DMS53 treated with DMSO at 0.1 percent for 48 hours (cell line): ENCODE measurements at regions not wholly inside any gene's neighbourhood (a gene's known extent, or its start where the extent isn't known, plus 50 kb on each side); places are given as distances from the start of the nearest gene placed in this dataset.
A peak's percentile ranks its signal among the peaks of the same experiment; 100 is the strongest.

Experiments used
- DNase-seq: peaks from one replicate; lab custom pipeline; 2025; ENCODE audit not compliant: unreplicated experiment; lab: John Stamatoyannopoulos, UW

DNA sequence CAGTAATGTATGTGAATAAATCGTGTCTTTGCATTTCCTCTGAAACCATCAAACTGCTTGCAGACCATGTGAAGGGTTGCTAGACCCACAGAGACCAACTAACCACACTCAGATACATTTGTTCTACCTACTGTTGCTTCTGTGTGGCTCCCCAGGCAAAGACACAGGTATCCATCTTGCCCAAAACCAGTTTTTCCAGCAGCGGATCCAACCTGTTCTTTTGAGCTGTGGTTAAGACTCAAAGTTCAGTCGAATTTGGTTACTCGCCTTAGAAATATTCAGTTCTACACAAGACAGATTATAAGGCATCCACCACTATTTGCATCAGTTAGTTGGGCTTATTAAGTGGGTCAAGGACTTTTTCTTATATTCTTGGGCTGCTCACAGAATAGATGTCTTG, 276.2 kb upstream of the EPHA4 start:
- no peak for DNase-seq

DNA sequence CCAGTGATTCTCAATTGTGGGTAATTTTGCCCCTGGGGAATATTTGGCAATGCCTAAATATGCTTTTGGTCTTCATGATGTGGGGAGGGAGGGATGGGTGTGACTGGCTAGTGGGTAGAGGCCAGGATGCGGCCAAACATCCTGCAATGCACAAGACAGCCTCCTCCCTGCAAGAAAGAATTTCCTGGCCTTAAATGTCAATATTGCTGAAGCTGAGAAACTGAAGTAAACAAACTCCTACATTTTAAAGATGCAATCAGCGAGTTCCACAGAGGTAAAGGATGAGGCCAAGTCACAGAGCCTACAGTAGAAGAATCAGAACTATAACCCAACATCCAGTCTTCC, 272.9 kb upstream of the EPHA4 start:
- no peak for DNase-seq

DNA sequence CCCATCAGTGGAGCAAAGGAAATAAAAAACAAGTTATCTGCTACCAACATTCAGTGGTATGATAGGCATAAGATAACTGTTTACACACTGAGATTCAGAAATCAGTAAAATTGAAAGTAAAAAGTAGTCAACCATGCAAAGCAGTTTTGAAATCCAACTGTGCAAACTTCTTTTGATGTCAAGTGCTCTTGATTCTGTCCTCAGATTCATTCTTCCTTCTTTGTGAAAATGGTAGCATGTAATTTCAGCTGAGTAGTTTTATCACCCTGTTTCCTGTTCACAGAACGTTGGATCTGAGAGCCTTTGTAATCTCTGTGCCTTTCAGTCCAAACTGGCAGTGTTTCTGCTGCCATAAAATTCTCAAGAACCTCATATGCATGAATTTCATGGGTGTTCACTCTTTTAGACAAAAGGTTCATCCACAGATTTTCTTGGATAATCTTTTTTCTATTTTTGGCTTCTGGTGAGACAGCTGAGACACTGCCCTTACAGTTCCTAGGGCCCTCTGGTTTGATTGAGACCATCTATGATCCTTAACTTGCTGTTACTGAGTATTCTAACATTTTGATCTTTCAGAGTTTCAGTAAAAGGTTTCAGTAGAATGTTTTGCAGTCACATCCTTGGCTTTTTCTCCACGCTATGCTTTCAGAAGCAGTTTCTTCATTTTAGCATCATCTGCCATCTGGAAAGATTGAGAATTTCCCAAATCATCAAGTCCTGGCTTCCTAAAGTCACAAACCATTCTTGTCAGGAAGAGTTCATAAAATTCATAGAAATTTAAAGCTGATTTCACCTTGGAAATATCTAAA, 272.3 kb upstream of the EPHA4 start:
- DNase-seq = peak; percentile 35

DNA sequence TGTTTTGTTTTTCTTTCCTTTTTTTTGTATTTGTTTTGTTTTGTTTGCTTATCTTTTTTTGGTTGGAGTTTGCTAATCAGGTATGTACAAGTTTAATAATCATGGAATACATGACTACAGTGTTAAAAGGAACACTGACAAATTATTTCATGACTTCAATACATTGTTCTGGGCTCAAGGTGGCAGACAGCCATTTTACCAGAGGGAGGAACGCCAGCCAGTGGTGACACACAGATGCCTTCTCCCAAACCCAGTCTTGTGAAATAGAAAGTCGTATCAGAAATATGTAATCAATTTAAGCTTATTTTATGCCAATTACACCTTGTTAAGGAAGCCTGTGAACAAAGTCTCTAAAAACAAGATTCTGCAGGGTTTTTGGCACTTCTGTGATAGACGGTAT, 264.0 kb upstream of the EPHA4 start:
- DNase-seq = no peak

DNA sequence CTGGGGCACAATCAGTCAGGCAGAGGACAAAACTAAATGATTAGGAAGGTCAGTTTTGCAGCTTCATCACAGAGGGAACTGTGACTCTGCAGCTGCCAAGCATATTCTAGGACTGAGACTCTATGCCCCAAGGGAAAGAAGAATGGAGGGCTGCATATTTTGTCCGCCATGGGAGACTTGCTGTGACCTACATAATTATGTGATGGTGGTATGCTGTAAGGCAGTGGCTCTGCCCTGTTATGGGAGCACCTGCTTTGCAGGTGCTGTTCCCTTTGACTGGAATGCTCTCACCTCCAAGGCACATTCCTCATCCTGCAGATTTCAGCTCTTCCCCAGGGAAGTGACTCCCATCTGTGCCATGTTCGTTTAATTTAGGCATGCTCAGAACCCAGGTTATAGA, 261.9 kb upstream of the EPHA4 start:
- DNase-seq = no peak

DNA sequence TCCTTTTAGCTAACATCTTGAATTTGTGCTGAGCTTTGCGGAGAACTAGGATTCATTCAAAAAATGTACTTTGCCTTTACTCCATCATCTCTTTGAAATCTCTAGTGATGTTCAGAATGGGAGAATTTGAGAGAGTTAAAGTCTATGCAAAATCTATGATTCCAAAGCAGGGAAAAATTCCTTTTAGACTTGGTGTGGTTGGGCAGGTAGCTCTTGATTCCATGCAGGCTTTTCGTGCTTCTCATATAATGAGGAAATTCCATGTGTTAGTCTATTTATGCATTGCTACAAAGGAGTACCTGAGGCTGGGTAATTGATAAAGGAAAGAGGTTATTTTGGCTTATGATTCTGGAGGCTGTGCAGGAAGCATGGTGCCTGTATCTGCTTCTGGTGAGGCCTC, 258.9 kb upstream of the EPHA4 start:
- no peak for DNase-seq

DNA sequence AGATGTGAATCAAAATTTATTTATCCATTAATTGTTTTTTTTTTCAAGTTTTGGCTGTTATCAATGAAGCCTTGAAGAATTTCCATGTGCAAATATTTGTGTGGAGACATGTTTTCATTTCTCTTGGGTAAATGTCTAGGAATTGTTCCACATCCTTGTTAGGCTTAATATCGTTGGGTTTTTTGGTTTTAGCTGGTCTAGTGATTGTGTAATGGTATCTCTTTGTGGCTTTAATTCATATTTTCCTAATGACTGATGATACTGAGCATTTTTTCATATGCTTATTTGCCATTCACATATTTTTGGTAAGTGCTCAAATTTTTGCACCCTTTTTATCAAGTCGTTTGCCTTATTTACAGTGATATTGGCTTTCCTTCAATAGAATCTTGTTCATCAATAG, 250.3 kb upstream of the EPHA4 start:
- DNase-seq = no peak

DNA sequence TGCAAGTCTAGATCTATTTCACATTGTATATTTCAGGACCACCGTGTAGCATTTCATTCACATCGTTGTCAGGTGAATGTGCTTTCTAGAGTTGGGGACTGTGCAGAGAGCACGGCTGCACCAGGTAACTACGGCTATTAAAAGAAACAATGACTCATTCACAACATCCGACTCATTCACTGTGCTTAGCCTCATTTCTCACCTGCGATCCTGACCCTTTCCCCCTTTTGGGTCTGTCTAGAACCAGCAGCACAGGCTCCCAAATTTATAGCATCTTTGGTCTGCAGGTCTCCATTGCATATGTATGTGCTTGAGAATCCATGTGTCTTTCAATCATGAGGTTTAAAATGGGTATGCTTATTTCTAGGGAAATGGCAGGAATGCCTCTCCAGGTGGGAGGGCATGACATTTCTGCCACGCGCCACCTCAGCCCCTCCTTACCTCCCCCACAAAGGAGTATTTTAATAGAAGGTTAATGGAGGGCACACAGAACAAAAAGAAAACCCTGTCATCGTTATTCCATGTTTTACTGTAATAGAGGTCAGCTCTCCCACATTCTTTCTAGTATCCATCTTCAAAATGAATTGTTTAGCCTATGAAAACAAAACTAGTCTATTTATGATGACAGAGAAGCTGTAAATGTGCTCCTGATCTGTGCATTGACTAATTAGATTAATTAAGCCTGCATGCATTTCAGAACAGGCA, 246.7 kb upstream of the EPHA4 start:
- no peak for DNase-seq

DNA sequence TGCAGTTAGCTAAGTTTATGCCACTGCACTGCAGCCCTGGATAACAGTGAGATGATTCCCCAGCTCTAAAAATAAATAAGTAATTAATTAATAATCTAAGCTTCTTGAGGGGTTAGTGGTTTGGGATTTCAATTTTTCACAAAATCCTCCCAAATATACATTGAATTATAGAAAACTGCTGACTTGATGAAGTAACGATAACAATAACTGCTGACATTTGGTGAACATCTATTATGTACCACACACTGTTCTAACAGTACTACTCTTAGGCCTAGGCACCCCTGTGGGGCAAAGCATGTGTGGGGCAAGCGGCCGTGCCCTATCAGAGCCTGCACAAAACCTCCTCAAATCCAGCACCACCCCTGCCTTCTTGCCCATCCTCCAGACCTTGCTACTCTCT, 245.8 kb upstream of the EPHA4 start:
- no peak for DNase-seq

DNA sequence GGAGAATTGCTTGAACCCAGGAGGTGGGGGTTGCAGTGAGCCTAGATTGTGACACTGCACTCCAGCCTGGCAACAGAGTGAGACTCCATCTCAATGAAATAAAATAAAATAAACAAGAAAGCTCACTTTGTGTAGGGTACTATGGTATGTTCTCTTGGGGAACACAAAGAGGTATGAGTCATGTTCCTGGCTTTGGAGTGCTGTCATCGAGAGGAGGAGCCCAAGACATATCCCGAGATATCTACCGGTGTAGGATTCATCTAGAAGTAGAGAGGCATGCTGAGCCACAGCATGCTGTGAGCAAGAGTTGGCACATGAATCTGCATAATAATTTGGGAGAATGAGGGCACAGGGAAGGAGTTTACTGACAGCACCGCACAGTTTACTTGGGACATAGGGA, 244.9 kb upstream of the EPHA4 start:
- DNase-seq = no peak

DNA sequence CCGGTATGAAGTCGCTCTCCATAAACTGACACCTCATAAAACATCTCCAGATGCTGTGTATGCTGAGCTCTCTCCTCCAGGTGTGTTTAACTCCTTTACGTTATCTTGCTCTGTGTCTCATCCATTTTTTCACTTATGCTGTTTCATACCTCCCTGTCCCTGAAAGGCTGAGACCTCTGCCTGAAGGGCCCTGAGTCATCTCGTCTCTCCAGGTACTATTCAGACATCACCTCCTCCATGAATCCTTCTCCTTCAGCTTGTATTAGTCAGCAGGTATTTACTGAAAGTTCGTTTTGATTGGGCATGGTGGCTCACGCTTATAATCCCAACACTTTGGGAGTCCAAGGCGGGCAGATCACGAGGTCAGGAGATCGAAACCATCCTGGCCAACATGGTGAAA, 244.5 kb upstream of the EPHA4 start:
- DNase-seq = no peak

DNA sequence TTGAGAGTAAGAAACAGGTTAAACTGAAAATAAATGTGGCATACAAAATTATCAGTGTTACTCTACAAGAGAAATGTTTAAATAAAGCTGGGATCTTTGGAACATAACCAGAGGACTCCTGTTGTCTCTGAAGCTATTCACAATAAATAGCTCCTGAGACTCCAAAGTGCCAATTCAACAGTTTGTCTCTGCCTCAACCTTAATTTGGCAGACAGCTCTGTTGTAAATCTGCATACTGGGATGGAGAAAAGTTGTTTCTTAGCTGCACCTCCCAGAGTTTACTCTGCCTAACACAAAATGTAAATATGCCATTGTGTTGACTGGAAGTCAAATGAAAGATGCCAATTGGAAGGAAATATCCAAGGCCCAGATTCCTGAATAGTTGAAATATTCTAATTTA, 238.5 kb upstream of the EPHA4 start:
- DNase-seq = no peak

DNA sequence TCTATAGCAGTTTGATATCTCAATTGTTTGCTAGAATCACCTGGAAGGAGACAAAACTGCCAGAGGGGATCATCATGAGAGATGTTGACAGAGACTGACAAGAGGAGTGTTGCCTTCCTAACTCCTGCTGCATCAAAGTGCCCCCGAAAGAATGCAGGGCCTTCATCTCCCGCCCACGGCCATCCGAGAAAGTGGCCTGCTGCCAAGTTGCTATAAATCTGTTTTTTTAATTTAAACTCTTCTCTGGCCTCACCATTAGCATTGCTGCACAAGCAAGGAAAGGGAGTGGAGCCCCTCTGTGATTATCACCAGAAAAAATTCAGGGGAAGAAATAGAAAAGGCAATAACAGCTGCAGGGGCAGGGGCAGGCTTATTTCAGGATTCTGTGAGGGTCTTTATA, 238.1 kb upstream of the EPHA4 start:
- no peak for DNase-seq

DNA sequence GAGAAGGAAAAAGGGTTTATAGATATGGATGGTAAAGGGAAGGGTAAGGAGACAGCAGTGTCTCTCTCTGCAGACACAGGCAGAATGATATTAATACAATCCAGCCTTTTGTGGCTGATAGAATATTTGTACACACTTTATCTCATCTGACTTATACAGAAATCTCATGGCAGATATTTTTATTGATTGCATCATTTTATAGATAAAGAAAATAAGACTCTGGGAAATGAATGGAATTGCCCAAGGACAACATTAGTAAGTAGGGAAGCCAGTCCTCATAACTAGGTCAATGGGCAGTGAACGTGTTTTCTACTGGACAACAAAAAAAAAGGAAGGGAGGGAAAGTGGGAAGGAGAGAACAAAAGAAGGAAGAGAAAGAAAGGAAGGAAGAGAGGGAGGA, 236.4 kb upstream of the EPHA4 start:
- DNase-seq = no peak

DNA sequence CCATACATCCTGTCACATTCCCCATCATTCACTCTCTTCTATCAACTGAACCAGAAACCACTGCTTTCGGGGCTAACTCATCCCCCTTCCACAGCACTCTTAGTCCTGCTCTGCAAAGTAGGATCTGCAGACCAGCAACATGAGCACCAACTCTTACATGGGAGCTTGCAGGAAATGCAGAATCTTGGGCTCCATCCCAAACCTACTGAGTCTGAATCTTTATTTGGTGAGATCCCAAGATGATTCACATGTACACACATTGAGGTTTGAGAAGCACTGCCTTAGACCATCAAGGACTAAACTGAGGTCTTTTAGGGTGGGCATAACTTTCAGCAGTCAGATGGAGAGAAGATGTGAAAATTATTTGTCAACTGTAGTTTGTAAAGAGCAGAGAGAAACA, 235.6 kb upstream of the EPHA4 start:
- no peak for DNase-seq

DNA sequence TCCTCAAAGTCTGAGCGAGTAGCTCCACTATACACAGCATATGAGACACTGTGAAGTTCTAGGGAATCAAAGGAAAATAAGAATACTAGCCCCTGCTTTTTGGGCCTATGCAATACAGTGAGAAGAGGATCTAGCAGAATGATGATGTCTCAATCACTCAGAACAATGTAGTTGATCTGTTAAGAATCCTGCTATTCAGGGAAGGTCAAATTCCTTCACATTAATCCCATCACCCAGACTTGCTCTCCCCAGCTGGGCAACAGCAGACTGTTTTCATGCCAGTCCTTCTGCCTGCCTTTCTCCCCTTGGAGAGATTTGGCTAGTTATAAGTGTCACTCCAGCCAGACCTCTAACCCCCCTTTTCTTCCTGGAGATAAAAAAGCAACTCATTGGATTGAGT, 230.0 kb upstream of the EPHA4 start:
- no peak for DNase-seq

DNA sequence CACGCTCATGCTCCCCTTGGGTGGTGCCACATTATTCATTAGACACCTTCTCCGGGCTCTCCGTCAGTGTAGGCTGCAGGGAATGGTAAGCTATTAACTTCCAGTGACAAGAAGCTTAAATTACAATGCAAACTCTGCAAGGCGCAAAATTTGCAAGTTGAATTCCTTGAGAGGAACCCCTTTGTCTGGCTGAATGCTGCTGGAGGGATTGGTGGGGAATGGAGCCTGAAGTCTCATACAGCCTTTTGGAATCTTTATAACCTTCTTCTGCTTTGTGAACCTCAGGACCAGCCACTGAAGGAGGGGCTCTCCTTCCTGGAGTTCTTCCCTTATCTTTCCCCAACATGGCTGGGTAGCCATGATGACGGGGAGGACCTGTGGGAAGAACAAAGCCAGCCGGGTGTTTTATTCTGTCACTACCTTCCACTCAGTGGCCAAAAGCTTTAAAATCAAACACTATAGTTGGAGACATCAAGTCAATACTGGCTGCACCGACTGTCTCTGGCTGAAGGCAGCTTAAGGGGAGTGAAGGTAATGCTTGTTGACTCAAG, 220.9 kb upstream of the EPHA4 start:
- no peak for DNase-seq

DNA sequence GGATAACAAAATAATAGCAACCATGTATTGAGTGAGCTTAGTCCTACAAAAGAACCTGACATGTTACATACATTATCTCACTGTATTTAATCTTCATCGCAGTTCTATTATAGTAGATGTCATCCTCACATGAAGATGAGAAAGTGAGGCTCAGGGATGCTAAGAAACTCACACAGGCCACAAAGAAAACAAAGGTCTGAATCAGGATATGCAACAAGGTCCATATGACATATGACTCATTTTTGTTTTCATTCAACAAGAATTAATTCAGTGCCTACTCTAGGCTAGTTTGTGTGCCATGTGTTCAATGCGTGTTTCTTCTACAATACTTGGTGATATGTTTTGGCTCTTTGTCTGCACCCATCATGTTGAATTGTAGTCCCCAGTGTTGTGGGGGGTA, 219.7 kb upstream of the EPHA4 start:
- no peak for DNase-seq

DNA sequence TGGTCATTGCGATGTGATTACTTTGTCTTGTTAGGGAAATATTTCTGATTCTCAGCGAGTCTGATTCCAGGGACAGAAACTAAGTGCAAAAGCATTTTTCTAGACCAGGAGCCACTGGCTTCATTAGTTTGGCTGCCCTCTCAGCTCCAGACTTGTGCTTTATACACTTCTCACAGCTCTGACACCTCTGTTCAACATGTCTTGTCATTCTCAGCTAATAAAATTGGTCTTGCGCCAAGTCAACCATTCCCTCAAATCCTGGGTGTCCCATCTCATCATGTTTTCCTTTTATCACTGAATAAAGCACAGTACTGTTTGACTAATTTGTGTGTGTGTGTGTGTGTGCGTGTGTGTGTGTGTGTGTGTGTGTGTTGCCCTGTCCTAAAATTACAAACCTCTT, 215.5 kb upstream of the EPHA4 start:
- no peak for DNase-seq

DNA sequence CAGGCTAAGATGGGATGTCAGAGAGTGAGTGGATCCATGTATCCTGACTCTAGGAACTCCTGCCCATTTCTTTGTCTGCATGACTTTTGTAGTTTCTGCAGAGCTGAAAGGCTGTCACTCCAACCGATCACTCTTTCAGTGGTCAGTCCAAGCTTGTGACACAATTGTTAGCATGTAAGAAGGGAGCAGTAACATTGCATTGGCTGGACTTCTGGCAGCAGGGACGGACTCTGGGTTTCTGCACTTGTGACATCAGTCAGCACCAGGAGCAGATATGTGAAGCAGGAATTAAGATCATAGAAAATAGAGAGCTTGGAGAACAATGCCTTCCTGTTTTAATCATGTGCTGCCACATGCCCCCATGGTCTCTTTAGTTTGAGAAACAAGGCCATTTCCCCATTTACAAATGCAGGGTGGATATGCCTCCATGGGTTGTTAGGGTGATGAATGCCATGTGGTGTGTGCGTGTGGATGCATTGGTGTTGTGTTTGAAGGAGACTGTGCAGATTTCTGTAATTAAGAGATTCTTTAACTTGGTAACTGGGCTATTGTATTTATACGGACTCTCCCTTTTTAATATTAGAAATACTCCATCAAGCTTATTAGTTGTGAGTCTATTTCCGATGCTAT, 214.3 kb upstream of the EPHA4 start:
- DNase-seq = no peak

DNA sequence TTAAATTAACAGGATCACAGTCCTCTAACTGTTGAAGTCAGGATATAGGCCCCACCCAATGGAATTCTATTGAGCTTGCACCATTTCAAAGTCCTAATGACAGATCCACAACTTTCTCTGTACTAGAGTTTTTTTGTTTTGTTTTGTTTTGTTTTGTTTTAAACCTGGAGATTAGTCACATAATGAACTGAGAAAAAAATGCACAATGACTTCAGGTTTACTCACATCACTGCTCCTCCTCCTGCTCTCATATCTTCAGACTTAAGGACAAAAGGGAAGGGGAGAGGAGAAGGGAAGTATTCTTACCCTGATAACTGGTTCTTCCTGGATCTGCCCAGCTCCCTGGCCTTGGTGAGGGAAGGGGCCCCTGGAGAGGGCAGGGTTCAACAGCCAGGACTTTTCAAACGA, 208.2 kb upstream of the EPHA4 start:
- no peak for DNase-seq

DNA sequence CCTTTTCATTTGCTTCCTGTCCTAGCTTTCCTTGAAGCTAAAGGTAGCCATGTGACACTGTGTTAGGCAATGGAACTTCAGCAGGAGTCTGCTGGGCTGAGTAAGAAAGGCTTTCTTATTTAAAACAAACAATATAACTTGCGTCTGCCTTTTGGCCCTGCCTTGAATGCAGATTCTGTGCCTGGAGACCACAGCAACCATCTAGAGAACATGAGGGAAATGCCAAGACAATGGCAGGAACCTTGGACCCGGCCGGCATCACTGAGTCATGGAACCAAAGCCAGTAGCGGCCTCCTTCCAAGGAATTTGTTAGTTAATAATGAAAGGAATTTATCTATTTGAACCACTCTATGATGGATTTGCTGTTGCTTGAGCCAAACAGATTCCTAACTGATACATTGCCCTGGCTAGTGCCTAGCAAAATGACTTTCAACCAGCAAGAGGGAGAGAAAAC, 207.5 kb upstream of the EPHA4 start:
- DNase-seq = no peak
